Left lobe of liver (tissue), 2 donors: ENCODE measurements at regions not wholly inside any gene's neighbourhood (a gene's known extent, or its start where the extent isn't known, plus 50 kb on each side); places are given as distances from the start of the nearest gene placed in this dataset.

Source experiments
- ATAC-seq: fragments of 200-7000 bp; cut with Tn5 transposase; one replicate; pipeline ENCODE4 v1.9.1; 2020; ENCODE audit warnings: mild to moderate bottlenecking, moderate library complexity
- DNase-seq: peaks from one replicate; pipeline ENCODE4 v3.0.0-alpha.2; 2020; ENCODE audit warnings: low spot score
- donor health status: DM: no; HTN: no; CAD: no; lungs with moderate emphysema.
- donor health status: DM: no; HTN: yes; CAD: no.

- ATAC-seq (no peak), DNase-seq (no peak)
These were observed 107.6 kb upstream of the OSR1 start for GRCh38 chr2:19465978-19466377.

- DNase-seq, result no peak
- ATAC-seq, result no peak
These were observed 103.8 kb upstream of the OSR1 start for GRCh38 chr2:19462256-19462645.

GRCh38 chr2:19461504-19462255, 103.3 kb upstream of the OSR1 start:
- ATAC-seq, result no peak
- DNase-seq, result no peak

- DNase-seq (no peak), ATAC-seq (no peak)
These were observed 102.3 kb upstream of the OSR1 start for GRCh38 chr2:19460761-19461160.

- ATAC-seq, result no peak
- DNase-seq, result no peak
These were observed 100.1 kb upstream of the OSR1 start for GRCh38 chr2:19458427-19459003.

GRCh38 chr2:19457809-19458208, 99.4 kb upstream of the OSR1 start:
- DNase-seq, result no peak

GRCh38 chr2:19456705-19457309, 98.4 kb upstream of the OSR1 start:
- DNase-seq (no peak), ATAC-seq (no peak)

More at GRCh38 chr2:19457809-19458208, 99.4 kb upstream of the OSR1 start:
- ATAC-seq, result no peak

GRCh38 chr2:19454125-19454524, 95.7 kb upstream of the OSR1 start:
- DNase-seq, result no peak
- ATAC-seq, result no peak

GRCh38 chr2:19442731-19443130, 84.3 kb upstream of the OSR1 start:
- DNase-seq (no peak), ATAC-seq (no peak)

- ATAC-seq (no peak), DNase-seq (no peak)
These were observed 80.7 kb upstream of the OSR1 start for GRCh38 chr2:19439081-19439480.

- DNase-seq (no peak), ATAC-seq (no peak)
These were observed 77.4 kb upstream of the OSR1 start for GRCh38 chr2:19435815-19436214.

GRCh38 chr2:19434413-19434812, 76.0 kb upstream of the OSR1 start:
- ATAC-seq (no peak), DNase-seq (no peak)

- ATAC-seq, result no peak
- no peak for DNase-seq
These were observed 68.5 kb upstream of the OSR1 start for GRCh38 chr2:19426941-19427340.

GRCh38 chr2:19426144-19426543, 67.7 kb upstream of the OSR1 start:
- no peak for DNase-seq

GRCh38 chr2:19425419-19425818, 67.0 kb upstream of the OSR1 start:
- no peak for ATAC-seq
- no peak for DNase-seq

More at GRCh38 chr2:19426144-19426543, 67.7 kb upstream of the OSR1 start:
- ATAC-seq, result no peak

GRCh38 chr2:19419211-19419880, 60.9 kb upstream of the OSR1 start:
- DNase-seq, result no peak
- no peak for ATAC-seq

- no peak for DNase-seq
- no peak for ATAC-seq
These were observed 58.6 kb upstream of the OSR1 start for GRCh38 chr2:19416784-19417684.

- ATAC-seq (no peak), DNase-seq (no peak)
These were observed 57.7 kb upstream of the OSR1 start for GRCh38 chr2:19416083-19416482.

- DNase-seq, result no peak
- ATAC-seq, result no peak
These were observed 50.6 kb upstream of the OSR1 start for GRCh38 chr2:19409046-19409445.

GRCh38 chr2:19408592-19408991, 50.2 kb upstream of the OSR1 start:
- DNase-seq, result no peak
- ATAC-seq, result no peak
